GM21619 (cell line): ENCODE measurements at regions not wholly inside any gene's neighbourhood (a gene's known extent, or its start where the extent isn't known, plus 50 kb on each side); places are given as distances from the start of the nearest gene placed in this dataset.
"Not testable (repeated sequence)": the region's sequence is repeated elsewhere in the genome, so short reads cannot be mapped to it uniquely, and the experiment has no call there.

Experiments used
- ATAC-seq: cut with Tn5 transposase; IDR thresholded peaks from one replicate; pipeline ENCODE4 v1.9.1; 2021; ENCODE audit not compliant: unreplicated experiment

GRCh38 chr4:159906517-159906916 is 803.6 kb downstream of the RAPGEF2 start:
- ATAC-seq: no peak

GRCh38 chr4:159910721-159911120 is 807.8 kb downstream of the RAPGEF2 start:
- no peak for ATAC-seq

GRCh38 chr4:159922119-159922518 is 819.2 kb downstream of the RAPGEF2 start:
- no peak for ATAC-seq

GRCh38 chr4:159925770-159926169 is 822.9 kb downstream of the RAPGEF2 start:
- no peak for ATAC-seq

- ATAC-seq: no peak
Measured at GRCh38 chr4:159926871-159927270, 824.0 kb downstream of the RAPGEF2 start.

GRCh38 chr4:159927781-159928180 is 824.9 kb downstream of the RAPGEF2 start:
- no peak for ATAC-seq

GRCh38 chr4:159934602-159935001 is 831.7 kb downstream of the RAPGEF2 start:
- ATAC-seq: not testable (repeated sequence)

- no peak for ATAC-seq
Measured at GRCh38 chr4:159937595-159937994, 834.7 kb downstream of the RAPGEF2 start.

- ATAC-seq: not testable (repeated sequence)
Measured at GRCh38 chr4:159939681-159940080, 836.8 kb downstream of the RAPGEF2 start.

GRCh38 chr4:159941076-159941475 is 838.2 kb downstream of the RAPGEF2 start:
- no peak for ATAC-seq

GRCh38 chr4:159944477-159944876 is 841.6 kb downstream of the RAPGEF2 start:
- ATAC-seq: no peak

- peak; percentile 66 for ATAC-seq
Measured at GRCh38 chr4:159946983-159947615, 844.2 kb downstream of the RAPGEF2 start.

- no peak for ATAC-seq
Measured at GRCh38 chr4:159950707-159951106, 847.8 kb downstream of the RAPGEF2 start.

GRCh38 chr4:159966746-159967145 is 863.9 kb downstream of the RAPGEF2 start:
- ATAC-seq: no peak

GRCh38 chr4:159976871-159977482 is 874.1 kb downstream of the RAPGEF2 start:
- not testable (repeated sequence) for ATAC-seq

GRCh38 chr4:159977907-159978617 is 875.2 kb downstream of the RAPGEF2 start:
- no peak for ATAC-seq

GRCh38 chr4:159979351-159979750 is 876.5 kb downstream of the RAPGEF2 start:
- no peak for ATAC-seq

GRCh38 chr4:159979953-159980352 is 877.1 kb downstream of the RAPGEF2 start:
- ATAC-seq: no peak

- ATAC-seq: no peak
Measured at GRCh38 chr4:159980826-159981468, 878.1 kb downstream of the RAPGEF2 start.

GRCh38 chr4:159981469-159981856 is 878.6 kb downstream of the RAPGEF2 start:
- no peak for ATAC-seq

GRCh38 chr4:159983082-159983481 is 880.2 kb downstream of the RAPGEF2 start:
- no peak for ATAC-seq
